Tibial nerve (tissue), 3 donors: ENCODE measurements at regions not wholly inside any gene's neighbourhood (a gene's known extent, or its start where the extent isn't known, plus 50 kb on each side); places are given as distances from the start of the nearest gene placed in this dataset.

Experiments
- CTCF ChIP-seq, 5 experiments: fragments of 200-600 bp in 3 of 5; fragments of 450-650 bp in 2 of 5; sonication (generic) in 3 of 5; IDR thresholded peaks; one replicate each; pipeline ENCODE4 v1.5.1; 2016 to 2019; ENCODE audit warnings: antibody characterized with exemption in 5 of 5, mild to moderate bottlenecking in 3 of 5, moderate library complexity in 2 of 5
- POLR2A ChIP-seq, 2 donors: fragments of 450-650 bp; IDR thresholded peaks; one replicate each; pipeline ENCODE4 v1.6.1; 2017; ENCODE audit warnings: antibody characterized with exemption in 2 of 2, mild to moderate bottlenecking in 2 of 2, moderate library complexity in 2 of 2

GRCh38 chr12:115400011-115400410 lies 716.0 kb upstream of the TBX3 start:
- TF ChIP-seq CTCF (IDR thresholded peaks at IDR 0.05) (no peak), POLR2A (IDR thresholded peaks at IDR 0.05) (no peak)
